ENCODE measurements at regions not wholly inside any gene's neighbourhood (a gene's known extent, or its start where the extent isn't known, plus 50 kb on each side); places are given as distances from the start of the nearest gene placed in this dataset.

DNA sequence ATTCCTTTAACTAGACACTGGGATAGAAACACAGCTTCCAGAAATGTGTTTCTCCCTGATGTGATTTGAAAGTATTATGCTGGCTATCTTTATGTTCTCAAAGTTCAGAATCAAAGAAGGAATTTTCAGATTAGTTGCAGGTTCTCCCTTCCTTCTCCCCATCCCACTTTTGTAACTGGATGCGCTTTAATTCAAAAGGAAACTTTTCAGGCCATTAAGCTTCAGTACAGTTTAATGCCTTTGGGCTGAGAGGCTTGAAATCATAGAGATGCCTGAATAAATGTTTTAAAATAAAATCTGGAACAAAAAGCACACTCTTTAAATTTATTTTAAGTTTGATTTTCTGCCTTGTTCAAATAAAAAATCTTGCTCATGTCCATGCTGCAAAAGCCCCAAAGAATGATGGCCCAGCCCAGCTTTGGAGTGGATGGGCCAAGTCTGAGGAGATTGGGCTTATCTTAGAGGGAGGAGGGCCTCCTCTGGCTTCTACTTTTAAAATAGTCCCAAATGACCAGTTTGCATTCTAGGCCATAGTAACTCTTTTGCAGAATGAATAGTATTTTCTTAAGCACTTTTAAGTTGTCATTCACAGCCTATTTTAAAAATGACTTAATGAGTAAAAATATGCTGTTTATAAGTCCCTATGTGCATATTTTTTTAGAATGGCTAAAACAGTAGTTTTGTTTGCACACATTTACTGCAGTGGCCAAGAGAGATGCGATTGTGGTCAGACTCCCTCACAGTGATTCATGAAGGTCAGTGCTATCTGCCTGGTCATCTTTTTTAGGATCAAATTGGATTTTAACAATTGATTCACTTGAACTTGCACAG lies 129.2 kb downstream of the MTX2 start:
- BruUV-seq (replicated peaks) = no TSS peak
- intact Hi-C loops (cut with micrococcal nuclease; ENCODE audit: unreplicated experiment) = loop anchor here (10.0 kb wide), 1 partner anchor 236 kb away; no protein-coding TSS in a partner anchor
- no peak for DNase-seq
- H3K27me3 Mint-ChIP-seq (ENCODE audit: insufficient read depth, unreplicated experiment) = peaks cover 11% of the 10 kb centered on the region
- TF ChIP-seq, protein P1, sequence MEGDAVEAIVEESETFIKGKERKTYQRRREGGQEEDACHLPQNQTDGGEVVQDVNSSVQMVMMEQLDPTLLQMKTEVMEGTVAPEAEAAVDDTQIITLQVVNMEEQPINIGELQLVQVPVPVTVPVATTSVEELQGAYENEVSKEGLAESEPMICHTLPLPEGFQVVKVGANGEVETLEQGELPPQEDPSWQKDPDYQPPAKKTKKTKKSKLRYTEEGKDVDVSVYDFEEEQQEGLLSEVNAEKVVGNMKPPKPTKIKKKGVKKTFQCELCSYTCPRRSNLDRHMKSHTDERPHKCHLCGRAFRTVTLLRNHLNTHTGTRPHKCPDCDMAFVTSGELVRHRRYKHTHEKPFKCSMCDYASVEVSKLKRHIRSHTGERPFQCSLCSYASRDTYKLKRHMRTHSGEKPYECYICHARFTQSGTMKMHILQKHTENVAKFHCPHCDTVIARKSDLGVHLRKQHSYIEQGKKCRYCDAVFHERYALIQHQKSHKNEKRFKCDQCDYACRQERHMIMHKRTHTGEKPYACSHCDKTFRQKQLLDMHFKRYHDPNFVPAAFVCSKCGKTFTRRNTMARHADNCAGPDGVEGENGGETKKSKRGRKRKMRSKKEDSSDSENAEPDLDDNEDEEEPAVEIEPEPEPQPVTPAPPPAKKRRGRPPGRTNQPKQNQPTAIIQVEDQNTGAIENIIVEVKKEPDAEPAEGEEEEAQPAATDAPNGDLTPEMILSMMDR (IDR thresholded peaks at IDR 0.05; ENCODE audit: insufficient read depth in 1 of 2, low read depth in 1 of 2, low read length in 1 of 2, severe bottlenecking in 1 of 2, unreplicated experiment in 1 of 2) = no peak
- no peaks in the 10 kb centered on the region for H3K9me3 ChIP-seq
- no peaks in the 10 kb centered on the region for H3K36me3 Mint-ChIP-seq (ENCODE audit: insufficient read depth, unreplicated experiment)
- no peaks in the 10 kb centered on the region for H3K36me3 ChIP-seq (ENCODE audit: control insufficient read depth, insufficient read depth, low read length)
- H3K4me1 Mint-ChIP-seq (ENCODE audit: low read depth, unreplicated experiment) = peaks cover 6% of the 10 kb centered on the region
- no peak overlapping the region for H3K27ac Mint-ChIP-seq (ENCODE audit: unreplicated experiment)
- no peaks in the 10 kb centered on the region for H3K27me3 ChIP-seq (replicated peaks; ENCODE audit: control insufficient read depth, insufficient read depth, low read length)
- H3K4me3 ChIP-seq (ENCODE audit: low read depth, low read length) = no peak overlapping the region
- H3K9me3 Mint-ChIP-seq (ENCODE audit: unreplicated experiment) = no peaks in the 10 kb centered on the region
- no peaks in the 10 kb centered on the region for H3K4me1 ChIP-seq
- ChIA-PET POLR2A (no interaction called here), CTCF (no interaction called here)
- no peak overlapping the region for H3K4me3 Mint-ChIP-seq (ENCODE audit: unreplicated experiment)

DNA sequence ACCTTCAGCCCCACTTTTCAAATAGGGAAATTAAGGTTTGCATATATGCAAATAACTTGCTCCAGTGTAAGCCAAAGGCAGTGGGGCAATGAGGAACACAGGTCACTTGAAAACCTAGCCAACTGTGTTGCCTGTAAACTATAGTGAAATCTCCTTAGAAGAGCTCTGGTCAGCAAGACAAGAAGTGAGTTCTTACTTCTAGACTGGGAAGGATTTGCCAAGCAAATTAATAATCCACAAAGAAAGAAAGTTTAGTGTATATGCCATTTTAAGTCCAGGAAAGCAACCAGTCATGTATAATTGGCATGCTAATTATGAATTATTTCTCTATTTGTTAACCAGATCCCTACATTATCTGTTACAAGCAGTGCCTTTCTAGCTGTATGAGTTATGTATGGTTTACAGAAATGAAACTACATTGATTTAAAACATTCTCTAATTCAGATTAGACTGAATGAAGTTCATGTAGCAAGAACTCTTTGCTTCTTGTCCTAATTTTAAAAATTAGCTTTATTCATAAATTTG lies 129.9 kb downstream of the MTX2 start:
- no peak overlapping the region for H3K4me3 Mint-ChIP-seq (ENCODE audit: unreplicated experiment)
- H3K36me3 ChIP-seq (ENCODE audit: control insufficient read depth, insufficient read depth, low read length) = no peaks in the 10 kb centered on the region
- H3K9me3 ChIP-seq = no peaks in the 10 kb centered on the region
- no TSS peak for BruUV-seq (replicated peaks)
- H3K27me3 Mint-ChIP-seq (ENCODE audit: insufficient read depth, unreplicated experiment) = peaks cover 11% of the 10 kb centered on the region
- H3K4me1 Mint-ChIP-seq (ENCODE audit: low read depth, unreplicated experiment) = peaks cover 6% of the 10 kb centered on the region
- H3K36me3 Mint-ChIP-seq (ENCODE audit: insufficient read depth, unreplicated experiment) = no peaks in the 10 kb centered on the region
- no peak for DNase-seq
- CTCF ChIA-PET = no interaction called here
- H3K4me1 ChIP-seq = no peaks in the 10 kb centered on the region
- TF ChIP-seq, protein P1 (IDR thresholded peaks at IDR 0.05; ENCODE audit: insufficient read depth in 1 of 2, low read depth in 1 of 2, low read length in 1 of 2, severe bottlenecking in 1 of 2, unreplicated experiment in 1 of 2) = no peak
- POLR2A ChIA-PET = no interaction called here
- no peaks in the 10 kb centered on the region for H3K9me3 Mint-ChIP-seq (ENCODE audit: unreplicated experiment)
- intact Hi-C loops (cut with micrococcal nuclease; ENCODE audit: unreplicated experiment) = loop anchor here (10.0 kb wide), 1 partner anchor 236 kb away; no protein-coding TSS in a partner anchor
- no peaks in the 10 kb centered on the region for H3K27me3 ChIP-seq (replicated peaks; ENCODE audit: control insufficient read depth, insufficient read depth, low read length)
- H3K27ac Mint-ChIP-seq (ENCODE audit: unreplicated experiment) = no peak overlapping the region
- no peak overlapping the region for H3K4me3 ChIP-seq (ENCODE audit: low read depth, low read length)

DNA sequence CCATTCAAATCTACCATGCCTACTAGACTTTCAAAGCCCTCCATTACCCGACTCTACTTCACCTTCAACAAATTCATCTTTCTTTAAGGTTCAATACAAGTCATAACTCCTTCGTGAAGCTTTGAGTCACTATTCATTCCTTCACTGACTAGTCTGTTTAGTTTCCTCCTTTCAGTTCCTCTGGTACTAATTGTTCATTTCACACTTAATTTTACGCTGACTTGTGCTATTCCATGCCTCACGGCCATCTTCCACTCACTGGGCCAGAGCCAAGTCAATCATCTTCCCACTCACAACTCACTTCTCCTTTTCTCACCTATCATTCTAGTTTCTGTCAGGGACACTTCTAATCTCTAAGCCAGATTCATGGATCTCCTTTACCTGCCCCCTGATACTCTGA lies 136.2 kb downstream of the MTX2 start:
- no peak overlapping the region for H3K4me3 Mint-ChIP-seq (ENCODE audit: unreplicated experiment)
- H3K4me1 ChIP-seq = no peaks in the 10 kb centered on the region
- intact Hi-C loops (cut with micrococcal nuclease; ENCODE audit: unreplicated experiment) = no loop called here
- no peak overlapping the region for H3K27ac Mint-ChIP-seq (ENCODE audit: unreplicated experiment)
- H3K9me3 ChIP-seq = no peaks in the 10 kb centered on the region
- no peaks in the 10 kb centered on the region for H3K36me3 Mint-ChIP-seq (ENCODE audit: insufficient read depth, unreplicated experiment)
- CTCF ChIA-PET = no interaction called here
- no peak for DNase-seq
- H3K4me1 Mint-ChIP-seq (ENCODE audit: low read depth, unreplicated experiment) = no peaks in the 10 kb centered on the region
- H3K4me3 ChIP-seq (ENCODE audit: low read depth, low read length) = no peak overlapping the region
- H3K9me3 Mint-ChIP-seq (ENCODE audit: unreplicated experiment) = no peaks in the 10 kb centered on the region
- H3K36me3 ChIP-seq (ENCODE audit: control insufficient read depth, insufficient read depth, low read length) = no peaks in the 10 kb centered on the region
- no peaks in the 10 kb centered on the region; the same call in 1 of the 2 replicates for H3K27me3 ChIP-seq (replicated peaks; ENCODE audit: control insufficient read depth, insufficient read depth, low read length)
- no TSS peak for BruUV-seq (replicated peaks)
- POLR2A ChIA-PET = no interaction called here
- peaks cover 8% of the 10 kb centered on the region for H3K27me3 Mint-ChIP-seq (ENCODE audit: insufficient read depth, unreplicated experiment)
- TF ChIP-seq, protein P1 (IDR thresholded peaks at IDR 0.05; ENCODE audit: insufficient read depth in 1 of 2, low read depth in 1 of 2, low read length in 1 of 2, severe bottlenecking in 1 of 2, unreplicated experiment in 1 of 2) = no peak

All from Caco-2 (cell line).